T-helper 1 cell treated with Interleukin-12 subunit alpha and Interleukin-12 subunit beta and Interleukin-4 antibody, amounts not matched to agents 30 μg/mL and 1 μg/mL, for 36 hours (primary cell): ENCODE measurements at regions not wholly inside any gene's neighbourhood (a gene's known extent, or its start where the extent isn't known, plus 50 kb on each side); places are given as distances from the start of the nearest gene placed in this dataset.
"Not testable (repeated sequence)": the region's sequence is repeated elsewhere in the genome, so short reads cannot be mapped to it uniquely, and the experiment has no call there.

ENCODE experiments used
- H3K27ac Mint-ChIP-seq: one replicate; pipeline ENCODE4 v1.8.0; 2021; ENCODE audit warnings: mild to moderate bottlenecking, mixed read lengths
- H3K27me3 Mint-ChIP-seq: one replicate; pipeline ENCODE4 v1.8.0; 2021; ENCODE audit warnings: low read depth, mixed read lengths
- H3K36me3 Mint-ChIP-seq: one replicate; pipeline ENCODE4 v1.8.0; 2021; ENCODE audit warnings: low read depth, mixed read lengths
- H3K4me1 Mint-ChIP-seq: one replicate; pipeline ENCODE4 v1.8.0; 2021; ENCODE audit warnings: low read depth, mixed read lengths
- H3K4me3 Mint-ChIP-seq: one replicate; pipeline ENCODE4 v1.8.0; 2021; ENCODE audit warnings: mild to moderate bottlenecking, moderate library complexity, mixed read lengths
- H3K9me3 Mint-ChIP-seq: one replicate; pipeline ENCODE4 v1.8.0; 2021; ENCODE audit warnings: mixed read lengths

DNA sequence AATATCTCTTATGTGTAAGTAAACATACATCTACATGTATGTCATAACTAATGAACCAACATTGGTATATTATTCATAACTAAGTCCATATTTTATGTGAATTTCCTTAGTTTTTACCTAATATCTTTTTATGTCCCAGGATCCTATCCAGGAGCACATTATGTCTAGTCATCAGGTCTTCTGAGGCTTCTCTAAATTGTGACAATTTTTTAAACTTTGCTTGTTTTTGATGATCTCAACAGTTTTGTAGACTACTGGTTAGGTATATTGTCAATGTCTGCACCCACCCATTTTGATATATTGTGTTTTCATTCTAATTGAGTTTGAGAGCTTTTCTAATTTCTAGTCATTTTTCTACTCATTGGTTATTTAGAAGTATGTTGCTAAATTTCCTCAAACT, 288.2 kb upstream of the DIO3 start:
- Mint-ChIP-seq H3K27me3 (peaks cover 11% of the 10 kb centered on the region), H3K36me3 (no peaks in the 10 kb centered on the region), H3K4me3 (no peak overlapping the region), H3K4me1 (no peaks in the 10 kb centered on the region), H3K9me3 (no peaks in the 10 kb centered on the region), H3K27ac (no peak overlapping the region)

DNA sequence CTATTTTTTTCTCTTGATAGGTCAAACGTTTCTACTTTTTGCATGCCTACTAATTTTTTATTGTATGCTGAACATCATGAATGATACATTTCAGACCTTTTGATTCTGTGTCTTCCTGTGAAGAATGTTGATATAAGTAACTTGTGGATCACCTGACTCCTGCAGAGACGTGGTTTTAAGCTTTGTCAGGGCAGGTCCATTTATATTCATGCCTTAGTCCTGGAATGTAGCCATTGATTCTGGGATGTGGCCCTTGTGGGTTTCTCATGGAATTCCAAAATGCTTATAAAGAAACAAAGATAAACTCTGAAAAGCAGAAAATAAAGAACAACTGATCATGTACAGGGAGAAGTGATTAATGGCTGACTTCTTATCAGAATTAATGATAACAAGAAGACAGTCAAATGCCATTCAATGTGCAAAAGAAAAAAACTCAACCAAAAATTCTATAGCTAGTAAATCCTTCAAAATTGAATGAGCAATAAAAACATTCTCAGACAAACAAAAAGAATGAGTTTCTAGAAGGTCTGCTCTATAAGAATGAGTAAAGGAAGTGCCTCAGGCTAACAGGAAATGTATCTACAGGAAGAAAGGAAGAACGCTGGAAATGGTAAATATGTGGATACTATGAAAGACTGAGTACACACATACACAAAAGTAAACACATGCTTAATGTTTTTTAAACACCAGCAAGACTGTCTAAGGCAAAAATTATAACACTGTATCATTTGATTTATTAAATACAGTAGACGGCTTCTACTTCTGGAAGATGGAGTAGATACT, 284.8 kb upstream of the DIO3 start:
- H3K4me1 Mint-ChIP-seq: no peaks in the 10 kb centered on the region
- no peaks in the 10 kb centered on the region for H3K9me3 Mint-ChIP-seq
- peaks cover 15% of the 10 kb centered on the region for H3K27me3 Mint-ChIP-seq
- no peak overlapping the region for H3K27ac Mint-ChIP-seq
- no peaks in the 10 kb centered on the region for H3K36me3 Mint-ChIP-seq
- no peak overlapping the region for H3K4me3 Mint-ChIP-seq

DNA sequence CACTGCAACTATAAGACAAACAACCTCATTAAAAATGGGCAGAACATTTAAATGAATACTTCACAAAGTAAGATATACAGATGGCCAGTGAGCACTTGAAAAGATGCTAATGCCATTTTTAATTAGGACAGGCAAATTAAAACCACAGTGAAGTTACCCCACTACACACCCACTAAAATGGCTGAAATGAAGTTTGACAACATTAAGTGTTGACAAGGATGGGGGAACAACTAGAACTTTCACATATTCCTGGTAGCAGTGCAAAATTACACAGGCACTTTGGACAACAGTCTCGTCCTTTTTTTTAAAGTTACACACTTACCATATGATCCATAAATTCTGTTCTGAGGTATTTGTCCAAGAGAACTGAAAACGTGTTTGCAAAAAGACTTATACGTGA, 278.9 kb upstream of the DIO3 start:
- H3K4me3 Mint-ChIP-seq: no peak overlapping the region
- H3K9me3 Mint-ChIP-seq: no peaks in the 10 kb centered on the region
- no peaks in the 10 kb centered on the region for H3K36me3 Mint-ChIP-seq
- peaks cover 8% of the 10 kb centered on the region for H3K27me3 Mint-ChIP-seq
- no peak overlapping the region for H3K27ac Mint-ChIP-seq
- H3K4me1 Mint-ChIP-seq: no peaks in the 10 kb centered on the region

DNA sequence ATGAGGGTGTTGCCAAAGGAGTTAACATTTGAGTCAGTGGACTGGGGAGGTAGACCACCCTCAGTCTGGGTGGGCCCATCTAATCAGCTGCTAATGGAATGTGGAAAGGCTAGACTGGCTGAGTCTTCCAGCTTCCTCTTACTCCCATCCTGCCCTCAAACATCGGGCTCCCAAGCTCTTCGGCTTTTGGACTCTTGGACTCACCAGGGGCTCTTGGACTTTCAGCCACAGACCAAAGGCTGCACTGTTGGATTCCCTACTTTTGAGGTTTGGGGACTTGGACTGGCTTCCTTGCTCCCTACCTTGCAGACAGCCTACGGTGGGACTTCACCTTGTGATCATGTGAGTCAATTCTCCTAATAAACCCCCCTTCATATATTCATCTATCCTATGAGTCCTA, 276.6 kb upstream of the DIO3 start:
- peaks cover 7% of the 10 kb centered on the region for H3K27me3 Mint-ChIP-seq
- H3K36me3 Mint-ChIP-seq: no peaks in the 10 kb centered on the region
- no peak overlapping the region for H3K27ac Mint-ChIP-seq
- no peaks in the 10 kb centered on the region for H3K4me1 Mint-ChIP-seq
- no peak overlapping the region for H3K4me3 Mint-ChIP-seq
- H3K9me3 Mint-ChIP-seq: no peaks in the 10 kb centered on the region

DNA sequence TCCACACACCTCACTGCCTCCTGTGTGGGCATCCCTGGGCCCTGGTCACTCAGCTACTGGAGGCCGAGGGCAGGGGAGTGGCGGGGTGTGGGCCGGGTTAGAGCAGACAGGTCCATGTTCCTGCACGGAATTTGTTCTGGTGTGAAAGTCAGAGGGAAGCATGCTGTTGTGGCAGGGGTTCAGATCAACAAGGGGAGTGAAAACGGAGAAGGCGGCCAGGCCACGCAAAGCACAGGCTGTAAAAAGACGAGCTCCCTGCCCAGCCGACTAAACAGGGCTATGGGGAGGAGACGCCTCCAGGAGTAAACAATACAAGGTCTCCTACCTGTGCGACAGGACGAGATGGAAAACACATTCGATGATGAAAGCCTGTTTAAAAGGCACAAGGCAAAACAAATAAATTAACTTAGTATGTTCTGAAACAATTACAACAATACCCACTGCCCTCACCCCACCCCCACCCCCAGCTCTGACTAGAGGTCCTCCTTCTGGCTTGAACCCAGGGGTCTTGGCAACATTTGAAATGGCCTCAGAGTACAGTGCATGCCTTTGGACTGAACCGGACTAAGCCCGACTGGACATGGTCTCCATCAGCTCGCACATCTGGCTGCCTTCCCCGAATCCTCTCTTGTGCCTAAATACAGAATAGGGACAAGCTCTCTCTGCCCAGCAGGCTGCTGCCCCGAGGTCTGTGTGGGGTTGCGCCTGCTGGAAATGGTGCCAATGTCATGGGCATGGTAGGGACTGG, 274.9 kb upstream of the DIO3 start:
- H3K27me3 Mint-ChIP-seq: peaks cover 6% of the 10 kb centered on the region
- no peaks in the 10 kb centered on the region for H3K36me3 Mint-ChIP-seq
- no peak overlapping the region for H3K27ac Mint-ChIP-seq
- H3K4me3 Mint-ChIP-seq: no peak overlapping the region
- H3K9me3 Mint-ChIP-seq: no peaks in the 10 kb centered on the region
- H3K4me1 Mint-ChIP-seq: no peaks in the 10 kb centered on the region

DNA sequence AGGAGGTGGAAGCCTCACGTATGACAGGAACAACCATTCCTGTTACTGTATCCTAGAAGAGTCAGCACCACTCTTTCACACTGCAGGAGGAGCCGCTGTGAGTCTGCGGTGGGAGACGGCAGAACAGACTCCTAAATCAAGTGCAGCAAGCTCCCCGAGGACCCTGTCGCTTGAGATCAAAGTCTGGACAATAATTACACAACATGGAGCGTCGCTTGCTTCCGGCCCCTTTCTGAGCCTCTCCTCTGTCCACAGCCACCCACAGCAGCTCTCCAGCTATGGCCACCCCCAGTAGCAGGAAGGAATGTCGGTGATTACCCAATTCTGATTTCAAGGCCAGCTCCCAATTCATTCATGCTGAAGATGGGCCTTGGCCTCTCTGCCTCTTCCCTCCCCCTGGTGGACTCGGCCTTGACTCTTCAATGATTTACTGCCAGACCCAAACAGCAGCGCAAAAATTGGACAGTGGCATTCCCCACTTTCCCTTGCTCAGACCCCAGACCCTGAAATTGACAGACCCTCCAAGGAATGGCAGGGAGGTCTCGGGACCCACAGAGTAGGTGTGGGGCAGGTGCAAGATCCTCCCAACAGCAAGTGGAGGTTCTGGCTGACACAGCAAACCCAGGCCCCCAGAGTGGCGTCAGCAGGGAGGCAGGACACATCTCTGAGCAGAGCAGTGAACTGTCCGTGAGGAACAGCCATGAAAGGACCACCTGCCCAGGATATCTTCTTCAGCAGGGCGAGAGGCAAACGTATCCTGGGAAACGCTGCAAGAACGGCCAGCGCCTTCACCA, 272.7 kb upstream of the DIO3 start:
- H3K27me3 Mint-ChIP-seq: peaks cover 11% of the 10 kb centered on the region
- H3K36me3 Mint-ChIP-seq: no peaks in the 10 kb centered on the region
- no peaks in the 10 kb centered on the region for H3K4me1 Mint-ChIP-seq
- no peaks in the 10 kb centered on the region for H3K9me3 Mint-ChIP-seq
- H3K27ac Mint-ChIP-seq: no peak overlapping the region
- H3K4me3 Mint-ChIP-seq: no peak overlapping the region

DNA sequence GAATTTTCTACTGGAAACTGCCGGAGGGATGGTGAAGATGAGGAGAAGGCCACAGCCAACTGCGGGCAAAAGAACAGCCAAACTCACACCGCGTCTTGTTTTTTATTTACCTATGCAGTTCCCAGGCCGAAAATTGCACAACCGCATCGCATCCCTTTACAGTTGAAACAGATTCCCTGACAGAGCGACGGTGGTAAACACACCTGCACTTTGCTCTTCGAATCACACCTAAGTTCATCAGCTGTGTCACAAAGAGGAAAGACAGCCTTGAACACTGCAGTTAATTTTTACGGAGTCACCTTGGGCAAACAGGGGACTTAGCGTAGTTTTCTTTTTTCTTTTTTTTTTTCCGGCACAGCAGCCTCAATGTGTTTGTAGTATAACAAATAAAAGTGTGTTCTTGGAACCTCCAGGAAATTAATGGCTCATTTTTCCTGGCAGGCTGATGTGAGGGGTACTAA, 272.0 kb upstream of the DIO3 start:
- H3K9me3 Mint-ChIP-seq: no peaks in the 10 kb centered on the region
- H3K4me3 Mint-ChIP-seq: no peak overlapping the region
- H3K27me3 Mint-ChIP-seq: peaks cover 6% of the 10 kb centered on the region
- no peaks in the 10 kb centered on the region for H3K4me1 Mint-ChIP-seq
- H3K27ac Mint-ChIP-seq: no peak overlapping the region
- no peaks in the 10 kb centered on the region for H3K36me3 Mint-ChIP-seq

DNA sequence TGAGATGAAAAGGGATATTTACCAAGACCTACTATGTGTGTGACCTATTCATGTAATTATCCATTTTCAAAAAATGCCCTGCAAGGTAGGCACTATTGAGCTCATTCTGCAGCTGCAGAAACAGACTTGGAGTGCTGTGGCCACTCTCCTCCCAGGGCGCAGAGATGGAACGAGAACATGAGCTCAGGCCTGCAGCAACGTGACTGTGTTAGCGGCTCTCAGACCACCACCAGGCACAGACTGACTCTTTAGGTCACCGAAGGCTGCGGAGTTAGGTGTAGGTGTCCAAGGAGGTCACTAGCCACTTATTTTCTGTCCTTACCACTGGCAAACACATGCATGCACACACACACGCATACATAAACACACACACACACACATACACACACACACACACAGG, 271.4 kb upstream of the DIO3 start:
- Mint-ChIP-seq H3K27me3 (peaks cover 6% of the 10 kb centered on the region), H3K36me3 (no peaks in the 10 kb centered on the region), H3K27ac (no peak overlapping the region), H3K4me1 (no peaks in the 10 kb centered on the region), H3K4me3 (no peak overlapping the region), H3K9me3 (no peaks in the 10 kb centered on the region)

DNA sequence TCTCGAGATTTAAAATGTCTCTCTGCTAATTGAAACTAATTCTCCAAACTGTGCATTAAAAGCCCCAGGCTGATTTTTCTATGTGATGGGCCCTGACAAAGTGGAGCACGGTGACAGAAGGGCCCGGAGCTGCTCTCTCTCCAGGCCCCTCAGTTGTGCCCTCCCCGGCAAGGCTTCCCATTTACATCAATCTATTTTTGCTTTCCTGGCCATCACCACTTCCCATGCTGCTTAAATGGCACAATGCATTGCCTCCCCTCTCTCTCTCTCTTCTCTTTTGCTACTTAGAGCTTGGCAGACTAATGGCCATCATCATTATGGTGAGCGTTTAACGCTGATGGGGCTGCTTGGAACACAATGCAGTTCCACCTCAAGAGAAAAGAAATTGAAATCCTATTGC, 270.7 kb upstream of the DIO3 start:
- Mint-ChIP-seq H3K27me3 (peaks cover 6% of the 10 kb centered on the region), H3K36me3 (no peaks in the 10 kb centered on the region), H3K27ac (no peak overlapping the region), H3K4me3 (no peak overlapping the region), H3K4me1 (no peaks in the 10 kb centered on the region), H3K9me3 (no peaks in the 10 kb centered on the region)

DNA sequence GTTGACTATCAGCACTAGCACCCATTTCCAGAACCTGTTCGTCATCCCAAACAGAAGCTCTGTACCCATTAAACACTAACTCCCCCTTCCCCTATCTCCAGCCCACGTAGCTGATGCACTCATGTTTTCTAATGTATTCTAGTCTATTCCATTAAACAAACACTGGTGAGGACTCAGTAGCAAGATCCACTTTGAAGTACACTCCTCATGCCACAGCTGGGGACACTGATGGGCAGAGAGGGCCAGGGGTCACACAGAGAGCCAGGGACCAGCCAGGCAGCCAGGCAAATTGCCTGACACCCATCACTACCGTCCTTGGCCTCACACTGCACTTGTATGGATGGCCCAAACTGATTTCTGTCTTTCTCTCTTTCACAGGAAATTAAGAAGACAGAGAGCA, 269.9 kb upstream of the DIO3 start:
- H3K9me3 Mint-ChIP-seq: no peaks in the 10 kb centered on the region
- H3K4me3 Mint-ChIP-seq: no peak overlapping the region
- H3K36me3 Mint-ChIP-seq: no peaks in the 10 kb centered on the region
- peaks cover 6% of the 10 kb centered on the region for H3K27me3 Mint-ChIP-seq
- no peaks in the 10 kb centered on the region for H3K4me1 Mint-ChIP-seq
- no peak overlapping the region for H3K27ac Mint-ChIP-seq

DNA sequence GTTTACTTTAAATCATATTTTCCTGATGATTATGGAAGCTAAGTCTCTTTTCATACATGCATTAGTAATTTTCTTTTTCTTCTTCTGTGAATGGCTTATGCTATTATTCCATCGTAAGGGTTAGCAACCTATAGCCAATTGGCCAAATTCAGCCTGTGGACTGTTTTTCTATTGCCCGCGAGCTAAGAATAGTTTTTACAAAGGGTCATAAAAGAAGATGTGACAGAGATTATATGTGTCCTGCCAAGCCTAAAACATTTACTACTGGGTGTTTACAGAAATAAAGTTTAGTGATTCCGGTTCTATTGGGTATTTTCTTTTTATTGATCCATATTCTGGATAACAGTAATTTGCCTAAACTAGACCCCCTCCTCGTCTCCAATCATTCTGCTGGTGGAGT, 268.8 kb upstream of the DIO3 start:
- Mint-ChIP-seq H3K4me3 (no peak overlapping the region), H3K27ac (no peak overlapping the region), H3K4me1 (no peaks in the 10 kb centered on the region), H3K36me3 (no peaks in the 10 kb centered on the region), H3K27me3 (peaks cover 6% of the 10 kb centered on the region), H3K9me3 (peaks cover 3% of the 10 kb centered on the region)

DNA sequence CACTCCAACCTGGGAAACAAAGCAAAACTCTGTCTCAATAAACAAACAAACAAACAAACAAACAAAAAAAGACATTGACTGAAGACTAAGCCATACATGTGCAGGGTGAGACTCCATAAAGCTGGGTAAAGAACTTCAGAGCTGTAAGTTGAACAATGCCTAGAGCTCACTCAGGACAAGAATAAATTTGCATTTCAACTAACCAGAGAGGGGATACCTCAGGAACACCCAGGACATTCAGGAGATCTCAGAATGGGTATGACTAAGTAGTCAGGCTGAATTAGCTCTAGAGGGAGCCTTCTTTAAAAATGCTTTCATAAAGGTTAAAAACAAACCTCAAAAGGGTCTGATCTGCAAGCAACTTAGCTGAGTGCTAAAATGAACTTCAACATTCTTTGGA, 267.7 kb upstream of the DIO3 start:
- Mint-ChIP-seq H3K27ac (no peak overlapping the region), H3K4me1 (no peaks in the 10 kb centered on the region), H3K36me3 (no peaks in the 10 kb centered on the region), H3K9me3 (peaks cover 3% of the 10 kb centered on the region), H3K27me3 (peaks cover 6% of the 10 kb centered on the region), H3K4me3 (no peak overlapping the region)

DNA sequence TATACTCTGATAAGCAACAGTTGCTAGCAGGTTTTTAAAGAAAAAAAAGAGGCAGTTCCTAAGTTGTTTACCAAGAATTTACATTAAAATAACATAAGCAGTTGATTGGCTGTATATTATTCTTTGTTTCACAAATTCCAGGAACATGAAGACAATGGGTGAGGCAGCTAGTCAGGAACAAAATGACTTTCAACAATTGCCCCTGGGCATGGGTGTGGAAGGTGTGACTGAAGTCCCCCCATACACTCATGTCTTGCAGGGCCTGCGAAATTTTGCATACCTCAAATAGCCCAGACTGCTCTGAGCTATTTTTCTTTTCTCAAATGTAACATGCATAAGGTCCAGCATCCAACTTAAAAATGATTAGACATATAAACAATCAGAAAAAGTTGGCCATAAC, 267.2 kb upstream of the DIO3 start:
- peaks cover 6% of the 10 kb centered on the region for H3K27me3 Mint-ChIP-seq
- H3K9me3 Mint-ChIP-seq: peaks cover 3% of the 10 kb centered on the region
- no peak overlapping the region for H3K27ac Mint-ChIP-seq
- no peak overlapping the region for H3K4me3 Mint-ChIP-seq
- H3K36me3 Mint-ChIP-seq: no peaks in the 10 kb centered on the region
- no peaks in the 10 kb centered on the region for H3K4me1 Mint-ChIP-seq

DNA sequence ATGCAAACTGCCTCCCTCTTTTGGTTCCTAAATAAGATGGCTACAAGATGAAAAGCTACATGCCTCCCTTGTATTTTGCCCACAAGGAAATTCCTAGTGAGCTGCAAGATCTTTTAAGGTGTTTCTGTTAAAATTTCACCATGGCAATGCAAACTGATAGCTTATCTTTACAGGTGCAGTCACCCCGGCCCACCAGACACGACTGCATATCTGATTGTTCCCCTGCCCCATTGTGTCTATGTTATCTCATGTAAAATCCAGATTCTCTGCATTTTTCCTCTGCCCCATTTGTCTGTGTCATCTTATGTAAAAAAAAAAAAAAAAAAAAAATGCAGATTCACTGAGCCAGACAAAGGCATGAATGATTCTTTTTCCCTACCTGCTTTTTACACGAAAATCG, 261.5 kb upstream of the DIO3 start:
- not testable (repeated sequence) for H3K27ac Mint-ChIP-seq, H3K4me1 Mint-ChIP-seq, H3K9me3 Mint-ChIP-seq, H3K36me3 Mint-ChIP-seq, H3K4me3 Mint-ChIP-seq
- peaks cover 16% of the 10 kb centered on the region for H3K27me3 Mint-ChIP-seq

DNA sequence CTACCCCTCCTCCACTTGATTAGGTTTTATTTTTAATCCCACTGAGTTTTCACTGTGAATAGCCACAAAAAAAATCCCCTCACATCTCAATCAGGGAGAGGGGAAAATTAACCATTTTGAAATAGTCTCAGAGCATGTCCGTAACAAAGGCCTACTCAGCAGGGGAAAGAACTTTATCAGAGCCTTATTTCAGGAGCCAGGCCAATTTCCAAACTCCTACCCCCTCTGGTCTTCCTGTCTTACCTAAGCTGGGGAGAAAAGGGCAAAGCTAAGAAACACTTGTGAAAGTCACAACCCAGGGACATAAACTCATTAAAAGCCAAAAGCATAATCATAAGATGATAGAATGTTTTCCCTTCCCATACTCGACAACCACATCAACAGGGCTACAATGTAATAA, 260.3 kb upstream of the DIO3 start:
- Mint-ChIP-seq H3K4me1 (no peaks in the 10 kb centered on the region), H3K9me3 (peaks cover 3% of the 10 kb centered on the region), H3K27ac (no peak overlapping the region), H3K27me3 (peaks cover 16% of the 10 kb centered on the region), H3K4me3 (no peak overlapping the region), H3K36me3 (no peaks in the 10 kb centered on the region)
